ENCODE measurements at regions not wholly inside any gene's neighbourhood (a gene's known extent, or its start where the extent isn't known, plus 50 kb on each side); places are given as distances from the start of the nearest gene placed in this dataset.
"Not testable (repeated sequence)": the region's sequence is repeated elsewhere in the genome, so short reads cannot be mapped to it uniquely, and the experiment has no call there.

DNA sequence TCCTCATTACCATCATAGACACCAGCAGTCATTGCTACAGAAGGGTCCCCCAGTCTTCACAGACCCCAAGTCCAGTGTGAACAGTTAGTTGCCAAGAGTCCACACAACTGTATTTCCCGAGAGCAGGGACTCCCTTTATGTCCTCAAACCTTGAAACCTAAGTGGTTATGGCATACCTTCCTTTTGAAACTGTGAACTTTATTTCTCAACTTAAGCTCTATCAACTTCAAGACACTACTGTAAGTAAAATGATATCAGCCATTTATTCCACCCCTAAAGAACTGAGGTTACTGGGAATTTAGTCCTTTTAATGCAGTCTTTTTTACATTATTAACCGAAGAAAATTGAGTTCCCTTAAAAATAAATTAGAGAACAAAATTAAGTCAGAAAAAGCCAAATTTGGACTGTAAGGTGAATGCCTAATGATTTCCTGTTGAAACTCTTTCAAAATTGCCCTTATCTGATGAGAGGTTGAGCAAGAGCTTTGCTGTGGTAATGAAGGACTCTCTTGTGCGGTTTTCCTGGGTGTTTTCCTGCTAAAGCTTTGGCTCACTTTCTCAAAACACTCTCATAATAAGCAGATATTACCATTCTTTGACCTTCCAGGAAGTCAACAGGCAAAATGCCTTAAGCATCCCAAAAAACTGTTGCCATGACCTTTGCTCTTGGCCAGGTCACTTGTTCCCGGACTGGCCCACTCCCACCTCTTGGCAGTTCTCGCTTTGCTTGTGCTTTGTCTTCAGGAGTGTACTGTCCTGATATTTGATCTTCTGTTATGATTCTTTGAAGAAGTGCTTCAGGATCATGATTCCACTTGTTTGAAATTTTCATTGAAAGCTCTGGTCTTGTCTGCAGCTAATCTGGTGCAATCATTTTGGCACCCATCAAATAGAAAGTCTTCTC, 765.4 kb upstream of the ANO3 start:
- no peak overlapping the region for H3K4me3 ChIP-seq (ENCODE audit: low read depth, low read length, poor library complexity, severe bottlenecking)
- no peaks in the 10 kb centered on the region for H3K4me1 ChIP-seq (ENCODE audit: insufficient read depth, low read length, poor library complexity, severe bottlenecking)
- intact Hi-C loops (cut with micrococcal nuclease; ENCODE audit: unreplicated experiment) = no loop called here
- CTCF ChIA-PET = no interaction called here
- H3K27me3 ChIP-seq (replicated peaks; ENCODE audit: insufficient read depth, low read depth, low read length, poor library complexity) = no peaks in the 10 kb centered on the region
- TF ChIP-seq, protein P1, sequence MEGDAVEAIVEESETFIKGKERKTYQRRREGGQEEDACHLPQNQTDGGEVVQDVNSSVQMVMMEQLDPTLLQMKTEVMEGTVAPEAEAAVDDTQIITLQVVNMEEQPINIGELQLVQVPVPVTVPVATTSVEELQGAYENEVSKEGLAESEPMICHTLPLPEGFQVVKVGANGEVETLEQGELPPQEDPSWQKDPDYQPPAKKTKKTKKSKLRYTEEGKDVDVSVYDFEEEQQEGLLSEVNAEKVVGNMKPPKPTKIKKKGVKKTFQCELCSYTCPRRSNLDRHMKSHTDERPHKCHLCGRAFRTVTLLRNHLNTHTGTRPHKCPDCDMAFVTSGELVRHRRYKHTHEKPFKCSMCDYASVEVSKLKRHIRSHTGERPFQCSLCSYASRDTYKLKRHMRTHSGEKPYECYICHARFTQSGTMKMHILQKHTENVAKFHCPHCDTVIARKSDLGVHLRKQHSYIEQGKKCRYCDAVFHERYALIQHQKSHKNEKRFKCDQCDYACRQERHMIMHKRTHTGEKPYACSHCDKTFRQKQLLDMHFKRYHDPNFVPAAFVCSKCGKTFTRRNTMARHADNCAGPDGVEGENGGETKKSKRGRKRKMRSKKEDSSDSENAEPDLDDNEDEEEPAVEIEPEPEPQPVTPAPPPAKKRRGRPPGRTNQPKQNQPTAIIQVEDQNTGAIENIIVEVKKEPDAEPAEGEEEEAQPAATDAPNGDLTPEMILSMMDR (conservative IDR thresholded peaks at IDR 0.05; ENCODE audit: low read depth, low read length) = no peak
- H3K9me3 ChIP-seq (ENCODE audit: low read depth, low read length, poor library complexity, severe bottlenecking) = no peaks in the 10 kb centered on the region
- no peaks in the 10 kb centered on the region for H3K36me3 ChIP-seq (ENCODE audit: insufficient read depth, low read length, poor library complexity, severe bottlenecking)
- H3K27ac ChIP-seq (ENCODE audit: low read depth, low read length, poor library complexity, severe bottlenecking) = no peak overlapping the region
- BruUV-seq (replicated peaks) = no TSS peak
- POLR2A ChIA-PET (ENCODE audit: low non-redundant PET) = no interaction called here
- no peak for DNase-seq (ENCODE audit: low spot score)

DNA sequence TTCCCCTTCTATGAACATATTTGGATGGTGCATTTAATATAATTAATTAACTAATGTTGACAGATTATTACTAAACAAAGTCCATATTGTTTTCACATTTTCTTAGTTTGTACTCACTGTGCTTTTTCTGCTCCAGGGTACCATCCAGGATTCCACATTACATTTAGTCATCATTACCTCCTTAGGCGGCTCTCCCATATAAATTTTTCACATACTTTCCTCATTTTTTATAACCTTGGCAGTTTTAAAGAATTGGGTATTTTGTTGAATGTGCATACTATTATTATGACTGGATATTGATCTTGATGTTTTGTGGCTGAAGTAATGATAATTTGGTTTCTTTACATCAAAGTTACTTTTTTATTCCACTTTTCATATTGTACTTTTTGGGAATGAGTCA, 755.6 kb upstream of the ANO3 start:
- no peaks in the 10 kb centered on the region for H3K4me1 ChIP-seq (ENCODE audit: insufficient read depth, low read length, poor library complexity, severe bottlenecking)
- no TSS peak for BruUV-seq (replicated peaks)
- intact Hi-C loops (cut with micrococcal nuclease; ENCODE audit: unreplicated experiment) = no loop called here
- H3K9me3 ChIP-seq (ENCODE audit: low read depth, low read length, poor library complexity, severe bottlenecking) = no peaks in the 10 kb centered on the region
- TF ChIP-seq, protein P1 (conservative IDR thresholded peaks at IDR 0.05; ENCODE audit: low read depth, low read length) = no peak
- TF ChIP-seq EZH2 (IDR thresholded peaks at IDR 0.05; ENCODE audit: borderline replicate concordance, low read depth, low read length, poor library complexity, severe bottlenecking) = no peak
- H3K4me3 ChIP-seq (ENCODE audit: low read depth, low read length, poor library complexity, severe bottlenecking) = no peak overlapping the region
- H3K36me3 ChIP-seq (ENCODE audit: insufficient read depth, low read length, poor library complexity, severe bottlenecking) = no peaks in the 10 kb centered on the region
- no peak overlapping the region for H3K27ac ChIP-seq (ENCODE audit: low read depth, low read length, poor library complexity, severe bottlenecking)
- ChIA-PET POLR2A (ENCODE audit: low non-redundant PET) (no interaction called here), CTCF (no interaction called here)
- no peaks in the 10 kb centered on the region for H3K27me3 ChIP-seq (replicated peaks; ENCODE audit: insufficient read depth, low read depth, low read length, poor library complexity)
- DNase-seq (ENCODE audit: low spot score) = no peak

DNA sequence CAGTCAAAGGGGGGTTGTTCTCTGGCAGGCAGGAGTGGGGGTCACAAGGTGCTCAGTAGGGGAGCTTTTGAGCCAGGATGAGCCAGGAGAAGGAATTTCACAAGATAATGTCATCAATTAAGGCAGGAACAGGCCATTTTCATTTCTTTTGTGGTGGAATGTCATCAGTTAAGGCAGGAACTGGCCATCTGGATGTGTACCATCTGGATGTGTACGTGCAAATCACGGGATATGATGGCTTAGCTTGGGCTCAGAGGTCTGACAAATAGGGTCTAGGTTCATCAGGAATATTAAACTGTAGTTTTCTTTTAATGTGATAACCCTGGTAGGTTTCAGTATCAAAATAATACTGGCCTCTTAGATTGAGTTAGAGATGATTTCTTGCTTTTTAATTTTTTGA, 752.4 kb upstream of the ANO3 start:
- intact Hi-C loops (cut with micrococcal nuclease; ENCODE audit: unreplicated experiment); BruUV-seq (replicated peaks); CTCF ChIA-PET; H3K4me3 ChIP-seq (ENCODE audit: low read depth, low read length, poor library complexity, severe bottlenecking); POLR2A ChIA-PET (ENCODE audit: low non-redundant PET); H3K36me3 ChIP-seq (ENCODE audit: insufficient read depth, low read length, poor library complexity, severe bottlenecking); DNase-seq (ENCODE audit: low spot score); H3K27ac ChIP-seq (ENCODE audit: low read depth, low read length, poor library complexity, severe bottlenecking); H3K27me3 ChIP-seq (replicated peaks; ENCODE audit: insufficient read depth, low read depth, low read length, poor library complexity); H3K4me1 ChIP-seq (ENCODE audit: insufficient read depth, low read length, poor library complexity, severe bottlenecking); H3K9me3 ChIP-seq (ENCODE audit: low read depth, low read length, poor library complexity, severe bottlenecking): not testable (repeated sequence)

DNA sequence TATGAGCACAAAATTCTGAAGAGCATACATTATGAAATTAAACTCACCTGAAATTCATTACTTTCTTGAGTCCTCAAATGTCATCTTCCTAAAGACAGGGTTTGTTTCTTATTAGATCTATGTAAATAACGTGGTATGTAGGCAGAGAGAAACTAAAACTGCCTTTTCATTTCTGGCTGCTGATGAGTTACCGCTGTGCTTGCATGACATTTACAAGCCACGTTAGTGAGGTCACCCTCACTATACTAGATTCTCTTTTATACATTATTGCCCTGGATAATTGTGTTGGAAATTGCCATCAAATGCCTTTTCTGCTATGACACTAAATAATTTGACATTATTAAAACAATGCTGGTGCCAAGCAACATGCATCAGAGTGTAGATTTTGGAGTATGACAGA, 748.3 kb upstream of the ANO3 start:
- TF ChIP-seq EZH2 (IDR thresholded peaks at IDR 0.05; ENCODE audit: borderline replicate concordance, low read depth, low read length, poor library complexity, severe bottlenecking) = no peak
- TF ChIP-seq, protein P1 (conservative IDR thresholded peaks at IDR 0.05; ENCODE audit: low read depth, low read length) = no peak
- Histone ChIP-seq H3K36me3 (ENCODE audit: insufficient read depth, low read length, poor library complexity, severe bottlenecking) (no peaks in the 10 kb centered on the region), H3K27me3 (replicated peaks; ENCODE audit: insufficient read depth, low read depth, low read length, poor library complexity) (no peaks in the 10 kb centered on the region), H3K4me3 (ENCODE audit: low read depth, low read length, poor library complexity, severe bottlenecking) (no peak overlapping the region), H3K27ac (ENCODE audit: low read depth, low read length, poor library complexity, severe bottlenecking) (no peak overlapping the region), H3K9me3 (ENCODE audit: low read depth, low read length, poor library complexity, severe bottlenecking) (no peaks in the 10 kb centered on the region), H3K4me1 (ENCODE audit: insufficient read depth, low read length, poor library complexity, severe bottlenecking) (no peaks in the 10 kb centered on the region)
- BruUV-seq (replicated peaks) = no TSS peak
- no peak for DNase-seq (ENCODE audit: low spot score)
- ChIA-PET POLR2A (ENCODE audit: low non-redundant PET) (no interaction called here), CTCF (no interaction called here)
- intact Hi-C loops (cut with micrococcal nuclease; ENCODE audit: unreplicated experiment) = no loop called here
